ENCODE measurements at regions not wholly inside any gene's neighbourhood (a gene's known extent, or its start where the extent isn't known, plus 50 kb on each side); places are given as distances from the start of the nearest gene placed in this dataset.
"Not testable (repeated sequence)": the region's sequence is repeated elsewhere in the genome, so short reads cannot be mapped to it uniquely, and the experiment has no call there.

- DNase-seq = no peak
These were observed 50.9 kb upstream of the OLIG3 start for GRCh38 chr6:137545073-137545472.

- no peak for DNase-seq
These were observed 53.0 kb upstream of the OLIG3 start for GRCh38 chr6:137547186-137547585.

GRCh38 chr6:137547601-137548000, 53.4 kb upstream of the OLIG3 start:
- DNase-seq = no peak

GRCh38 chr6:137549106-137549505, 54.9 kb upstream of the OLIG3 start:
- no peak for DNase-seq

GRCh38 chr6:137550535-137550934, 56.3 kb upstream of the OLIG3 start:
- no peak for DNase-seq

GRCh38 chr6:137552146-137552545, 58.0 kb upstream of the OLIG3 start:
- no peak for DNase-seq

- DNase-seq = no peak
These were observed 58.6 kb upstream of the OLIG3 start for GRCh38 chr6:137552809-137553208.

- peak; percentile 15 for DNase-seq
These were observed 65.5 kb upstream of the OLIG3 start for GRCh38 chr6:137559521-137560183.

- DNase-seq = no peak
These were observed 66.0 kb upstream of the OLIG3 start for GRCh38 chr6:137560184-137560563.

- DNase-seq = no peak
These were observed 73.9 kb upstream of the OLIG3 start for GRCh38 chr6:137568067-137568466.

GRCh38 chr6:137570393-137570792, 76.2 kb upstream of the OLIG3 start:
- DNase-seq = no peak

GRCh38 chr6:137571854-137572253, 77.7 kb upstream of the OLIG3 start:
- DNase-seq = peak; percentile 51

- DNase-seq = no peak
These were observed 79.5 kb upstream of the OLIG3 start for GRCh38 chr6:137573739-137574138.

GRCh38 chr6:137579612-137580011, 85.4 kb upstream of the OLIG3 start:
- DNase-seq = no peak

- DNase-seq = no peak
These were observed 87.0 kb upstream of the OLIG3 start for GRCh38 chr6:137581019-137581707.

- not testable (repeated sequence) for DNase-seq
These were observed 89.3 kb upstream of the OLIG3 start for GRCh38 chr6:137583519-137583918.

GRCh38 chr6:137588472-137588871, 94.3 kb upstream of the OLIG3 start:
- DNase-seq = no peak

- peak; percentile 73 for DNase-seq
These were observed 95.1 kb upstream of the OLIG3 start for GRCh38 chr6:137589067-137589848.

GRCh38 chr6:137590684-137591083, 96.5 kb upstream of the OLIG3 start:
- no peak for DNase-seq

GRCh38 chr6:137601471-137601870, 107.3 kb upstream of the OLIG3 start:
- DNase-seq = no peak

- no peak for DNase-seq
These were observed 108.4 kb upstream of the OLIG3 start for GRCh38 chr6:137602313-137603197.

- DNase-seq = no peak
These were observed 116.5 kb upstream of the OLIG3 start for GRCh38 chr6:137610702-137611101.

GRCh38 chr6:137623293-137623692, 129.1 kb upstream of the OLIG3 start:
- no peak for DNase-seq

All from stimulated activated CD4-positive, alpha-beta T cell treated with anti-CD3 and anti-CD28 coated beads, Interleukin-1b, Interleukin-23, amount 100 ng/mL, for 48 hours (primary cell).